ENCODE measurements at regions not wholly inside any gene's neighbourhood (a gene's known extent, or its start where the extent isn't known, plus 50 kb on each side); places are given as distances from the start of the nearest gene placed in this dataset.

DNA sequence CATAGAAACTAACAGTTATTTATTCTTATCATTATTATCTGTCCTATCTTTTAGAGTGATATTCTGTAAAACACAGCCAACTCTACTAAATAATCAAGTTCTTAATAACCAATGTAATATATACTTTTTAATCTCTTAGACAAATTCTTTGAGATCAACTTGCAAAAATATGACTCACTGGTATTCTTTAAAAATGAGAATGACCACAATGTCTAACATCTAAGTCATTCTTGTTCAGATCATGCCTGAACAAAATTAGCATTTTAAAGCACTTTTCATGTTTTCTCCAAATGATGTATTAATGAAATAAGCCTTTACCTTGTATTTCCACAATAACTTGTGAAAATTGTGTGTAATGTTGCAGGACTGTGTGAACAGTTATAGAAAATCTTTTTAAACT is 356.9 kb upstream of the RGMB start:
- H3K4me3 ChIP-seq: no peak overlapping the region
- DNase-seq: no peak
- no peak overlapping the region for H3K27ac ChIP-seq
- no peaks in the 10 kb centered on the region for H3K9me3 ChIP-seq
- H3K36me3 ChIP-seq (ENCODE audit: insufficient read depth in 1 of 2, low read depth in 1 of 2): no peaks in the 10 kb centered on the region
- no peaks in the 10 kb centered on the region for H3K27me3 ChIP-seq (ENCODE audit: insufficient read depth in 3 of 3, low read length in 2 of 3)
- H3K4me1 ChIP-seq: no peaks in the 10 kb centered on the region
- no peak for ATAC-seq
- intact Hi-C loops (cut with DNase I): no loop called here
- no peak for TF ChIP-seq CTCF (IDR thresholded peaks at IDR 0.05)

GRCh38 chr5:98419825-98420224 is 353.6 kb upstream of the RGMB start:
- no peak for DNase-seq
- Histone ChIP-seq H3K36me3 (ENCODE audit: insufficient read depth in 1 of 2, low read depth in 1 of 2) (no peaks in the 10 kb centered on the region), H3K27ac (no peak overlapping the region), H3K4me3 (no peak overlapping the region), H3K4me1 (no peaks in the 10 kb centered on the region), H3K9me3 (no peaks in the 10 kb centered on the region), H3K27me3 (ENCODE audit: insufficient read depth in 3 of 3, low read length in 2 of 3) (no peaks in the 10 kb centered on the region)
- intact Hi-C loops (cut with DNase I): no loop called here
- TF ChIP-seq CTCF (IDR thresholded peaks at IDR 0.05): no peak
- no peak for ATAC-seq
- WGBS, 3 donors: 62 to 74% (median 69%) methylated on average over 1 of the region's 1 CpG

DNA sequence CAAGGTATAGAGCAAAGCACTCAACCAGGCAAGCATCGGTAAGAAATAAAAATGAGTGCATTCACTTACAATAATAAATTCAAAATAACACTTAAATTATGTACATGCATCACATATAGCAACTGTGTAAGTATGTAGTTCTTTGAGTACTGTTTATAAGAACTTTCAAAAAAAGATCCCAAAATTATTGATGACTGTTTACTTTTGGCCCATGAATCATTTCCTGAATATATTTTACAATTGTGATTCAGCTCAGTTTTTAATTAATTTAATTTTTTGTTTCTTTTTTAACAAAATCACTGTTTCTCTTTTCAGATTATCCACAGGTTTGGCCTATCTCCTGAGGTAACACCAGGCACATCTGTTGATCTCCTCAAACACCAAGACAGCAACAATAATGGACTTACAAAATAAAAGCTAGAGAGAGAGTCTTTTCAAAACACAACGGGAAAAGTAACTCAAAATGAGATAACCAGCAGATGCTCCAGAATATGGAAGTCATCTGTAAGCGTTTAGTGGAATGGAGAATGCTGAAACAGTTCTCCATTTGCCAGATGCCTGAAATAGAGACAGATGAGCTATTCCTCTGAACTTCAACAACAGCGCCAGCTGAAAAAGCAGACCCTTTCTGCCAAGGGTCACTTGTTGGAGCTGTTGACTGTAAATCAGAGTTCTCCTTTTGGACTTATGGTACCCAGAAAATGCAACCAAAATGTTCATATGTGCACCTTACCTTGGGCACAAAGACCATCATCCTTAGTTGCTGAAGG is 348.6 kb upstream of the RGMB start:
- no peak for DNase-seq
- Histone ChIP-seq H3K27me3 (ENCODE audit: insufficient read depth in 3 of 3, low read length in 2 of 3) (no peaks in the 10 kb centered on the region), H3K9me3 (no peaks in the 10 kb centered on the region), H3K27ac (no peak overlapping the region), H3K36me3 (ENCODE audit: insufficient read depth in 1 of 2, low read depth in 1 of 2) (no peaks in the 10 kb centered on the region), H3K4me1 (no peaks in the 10 kb centered on the region), H3K4me3 (no peak overlapping the region)
- intact Hi-C loops (cut with DNase I): no loop called here
- 40 to 51% (median 42%) methylated on average over 4 of the region's 4 CpGs for WGBS, 3 donors
- no peak for ATAC-seq
- no peak for TF ChIP-seq CTCF (IDR thresholded peaks at IDR 0.05)

- Histone ChIP-seq H3K27me3 (ENCODE audit: insufficient read depth in 3 of 3, low read length in 2 of 3) (no peaks in the 10 kb centered on the region), H3K36me3 (ENCODE audit: insufficient read depth in 1 of 2, low read depth in 1 of 2) (no peaks in the 10 kb centered on the region), H3K27ac (no peak overlapping the region), H3K9me3 (no peaks in the 10 kb centered on the region), H3K4me1 (no peaks in the 10 kb centered on the region), H3K4me3 (no peak overlapping the region)
- ATAC-seq: no peak
- DNase-seq: no peak
- intact Hi-C loops (cut with DNase I): no loop called here
- no peak for TF ChIP-seq CTCF (IDR thresholded peaks at IDR 0.05)
These were observed 347.8 kb upstream of the RGMB start for GRCh38 chr5:98425640-98426039.

GRCh38 chr5:98428806-98429205 is 344.7 kb upstream of the RGMB start:
- Histone ChIP-seq H3K27ac (no peak overlapping the region), H3K4me3 (no peak overlapping the region), H3K27me3 (ENCODE audit: insufficient read depth in 3 of 3, low read length in 2 of 3) (no peaks in the 10 kb centered on the region), H3K36me3 (ENCODE audit: insufficient read depth in 1 of 2, low read depth in 1 of 2) (no peaks in the 10 kb centered on the region), H3K4me1 (no peaks in the 10 kb centered on the region), H3K9me3 (no peaks in the 10 kb centered on the region)
- intact Hi-C loops (cut with DNase I): no loop called here
- DNase-seq (no peak), ATAC-seq (no peak)
- 24 to 27% (median 27%) methylated on average over 4 of the region's 4 CpGs for WGBS, 3 donors
- no peak for TF ChIP-seq CTCF (IDR thresholded peaks at IDR 0.05)
